COLO668 (cell line): ENCODE measurements at regions not wholly inside any gene's neighbourhood (a gene's known extent, or its start where the extent isn't known, plus 50 kb on each side); places are given as distances from the start of the nearest gene placed in this dataset.

ENCODE experiments used
- DNase-seq: peaks from one replicate; lab custom pipeline; 2025; ENCODE audit not compliant: unreplicated experiment; lab: John Stamatoyannopoulos, UW

DNA sequence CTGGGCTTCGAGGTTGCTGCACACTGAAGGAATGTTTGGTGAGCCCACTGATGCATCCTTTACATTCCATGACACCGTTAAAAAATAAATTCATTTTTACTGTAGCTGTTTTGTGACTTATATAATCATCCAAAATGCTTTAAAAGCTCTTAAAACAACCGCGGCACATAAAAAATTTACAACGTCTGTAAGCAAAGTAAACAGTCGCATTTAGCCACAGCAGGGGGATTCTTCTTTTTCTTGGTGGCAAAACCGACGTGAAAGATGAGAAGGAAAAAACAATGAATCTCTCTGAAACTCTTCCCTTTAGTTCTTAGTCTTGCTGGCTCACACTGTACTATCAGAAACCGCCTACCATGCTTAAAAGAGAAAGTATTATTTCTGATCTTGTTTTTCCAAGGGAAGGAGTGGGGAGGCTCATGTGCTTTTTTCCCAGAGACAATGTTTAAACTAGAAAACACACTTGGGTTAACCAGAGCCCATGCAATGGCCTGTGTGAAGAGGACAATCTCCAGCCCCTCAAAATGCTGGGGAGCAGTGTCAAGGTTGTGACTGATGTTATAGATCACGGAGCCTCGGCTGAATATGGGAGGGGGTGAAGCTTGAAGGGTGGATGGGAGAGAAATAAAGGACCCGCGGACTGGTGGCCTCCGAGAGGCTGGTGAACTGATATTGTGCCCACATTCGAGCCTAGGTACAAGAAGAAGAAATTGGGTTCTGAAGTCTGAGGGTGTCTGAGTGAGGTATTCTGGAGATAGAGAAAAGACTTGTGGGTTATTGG is 91.1 kb downstream of the IRF8 start:
- no peak for DNase-seq

GRCh38 chr16:85990861-85991301 is 91.9 kb downstream of the IRF8 start:
- no peak for DNase-seq

- no peak for DNase-seq
Observed at GRCh38 chr16:85991425-85991824, 92.5 kb downstream of the IRF8 start.

- DNase-seq, result no peak
Observed at GRCh38 chr16:85991856-85992255, 92.9 kb downstream of the IRF8 start.

GRCh38 chr16:85992359-85992758 is 93.4 kb downstream of the IRF8 start:
- no peak for DNase-seq

GRCh38 chr16:85992779-85993178 is 93.8 kb downstream of the IRF8 start:
- no peak for DNase-seq

DNA sequence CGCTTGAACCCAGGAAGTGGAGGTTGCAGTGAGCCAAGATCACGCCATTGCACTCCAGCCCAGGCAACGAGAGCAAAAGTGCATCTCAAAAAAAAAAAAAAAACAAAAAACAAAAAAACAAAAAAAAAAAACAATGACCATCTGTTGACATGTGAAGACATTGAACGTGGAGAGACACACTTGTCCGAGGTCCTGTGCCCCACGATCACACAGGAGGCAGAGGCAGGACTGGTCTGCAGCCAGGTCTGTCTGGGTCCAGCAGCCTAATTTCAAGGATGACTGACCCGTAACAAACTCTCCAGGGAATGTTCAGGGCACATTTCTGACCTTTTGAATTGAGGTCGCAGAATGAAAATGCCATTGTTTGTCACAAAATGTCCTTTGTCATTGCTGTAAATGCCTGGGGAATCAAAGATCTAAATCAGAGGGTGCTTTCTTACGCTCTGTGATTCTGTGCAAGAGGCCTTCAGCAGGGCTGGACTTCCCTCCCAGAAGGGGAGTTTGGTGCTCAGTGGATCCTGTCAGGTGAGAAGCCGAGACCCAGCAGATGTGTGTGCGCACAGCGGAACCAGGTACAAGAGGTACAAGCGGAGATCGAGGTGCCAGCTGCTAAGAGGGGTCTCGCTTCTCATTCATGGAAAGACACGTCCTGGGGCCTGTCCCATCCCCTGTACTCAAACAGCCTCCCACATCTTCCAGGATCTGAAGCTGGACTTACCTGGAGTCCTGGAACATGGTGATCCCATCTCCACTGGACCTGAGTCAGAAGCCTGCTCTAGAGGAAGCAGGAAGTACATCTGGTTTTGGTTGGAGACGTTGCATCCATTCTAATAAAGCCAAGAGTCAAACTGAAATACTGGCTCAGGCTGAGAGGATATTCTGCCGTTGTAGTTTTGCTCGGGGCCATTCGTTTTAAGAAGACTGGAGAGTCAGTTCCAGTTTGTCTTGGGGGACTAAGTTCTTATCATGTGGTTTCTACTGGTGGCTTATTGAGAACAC is 95.8 kb downstream of the IRF8 start:
- no peak for DNase-seq

DNA sequence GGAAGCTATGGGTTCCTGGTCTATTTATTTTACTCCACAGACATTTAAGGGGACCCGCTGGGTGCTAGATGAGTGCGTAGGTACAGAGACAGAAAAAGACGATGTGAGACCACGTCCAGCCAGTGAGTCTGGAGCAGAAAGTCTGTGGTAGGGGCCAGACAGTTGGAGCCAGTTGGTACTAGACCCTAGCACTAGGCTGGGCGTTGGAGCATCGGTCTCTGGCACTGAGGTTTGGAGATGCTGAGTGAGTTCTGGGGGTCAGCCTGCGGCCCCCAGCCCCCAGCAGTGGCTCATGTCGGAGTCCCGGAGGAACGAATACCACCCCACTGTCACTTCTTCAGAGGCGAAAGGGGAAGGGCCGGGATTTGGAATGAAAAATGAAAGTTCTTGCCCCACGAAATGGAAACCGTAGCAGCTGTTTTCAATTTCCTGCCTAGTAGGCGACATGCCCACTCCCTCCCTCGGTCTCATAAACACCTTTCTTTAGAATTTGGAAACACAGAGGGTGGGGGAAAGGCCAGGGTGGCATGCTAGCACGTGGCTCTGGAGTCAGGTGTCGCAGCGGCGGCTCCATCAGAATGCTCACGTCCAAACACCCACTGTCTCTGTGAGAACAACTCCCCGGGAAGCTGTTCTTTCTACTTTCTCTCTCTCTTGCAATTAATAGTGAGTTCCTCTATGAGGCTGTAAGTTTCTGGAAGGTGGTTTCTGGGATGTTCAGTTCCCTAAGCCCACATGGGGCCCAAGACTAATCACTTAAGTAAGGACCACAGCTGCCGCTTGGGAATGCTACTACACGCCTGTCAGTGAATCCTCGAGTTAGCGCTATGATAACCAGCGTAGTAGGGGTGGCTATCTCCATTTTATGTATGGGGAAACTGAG is 96.8 kb downstream of the IRF8 start:
- no peak for DNase-seq

DNA sequence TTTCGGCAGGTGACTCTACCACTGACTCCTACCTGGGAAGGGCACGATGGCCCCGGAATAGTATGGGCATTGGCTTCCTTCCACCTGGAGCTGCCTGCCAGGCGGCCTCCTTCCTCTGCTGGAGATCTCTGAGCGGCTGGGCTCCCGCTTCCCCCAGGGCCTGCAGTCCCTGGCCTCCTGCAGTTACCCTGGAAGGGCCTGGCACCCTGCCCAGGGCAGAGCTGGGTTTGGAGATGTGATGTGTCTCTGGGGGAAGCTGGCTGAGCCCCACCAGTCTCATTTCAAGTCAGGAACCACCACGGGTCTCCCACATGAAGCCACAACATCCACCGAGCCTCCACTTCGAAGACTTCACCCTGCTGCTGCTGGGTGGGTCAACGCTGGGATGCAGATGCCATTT is 97.9 kb downstream of the IRF8 start:
- DNase-seq, result no peak

DNA sequence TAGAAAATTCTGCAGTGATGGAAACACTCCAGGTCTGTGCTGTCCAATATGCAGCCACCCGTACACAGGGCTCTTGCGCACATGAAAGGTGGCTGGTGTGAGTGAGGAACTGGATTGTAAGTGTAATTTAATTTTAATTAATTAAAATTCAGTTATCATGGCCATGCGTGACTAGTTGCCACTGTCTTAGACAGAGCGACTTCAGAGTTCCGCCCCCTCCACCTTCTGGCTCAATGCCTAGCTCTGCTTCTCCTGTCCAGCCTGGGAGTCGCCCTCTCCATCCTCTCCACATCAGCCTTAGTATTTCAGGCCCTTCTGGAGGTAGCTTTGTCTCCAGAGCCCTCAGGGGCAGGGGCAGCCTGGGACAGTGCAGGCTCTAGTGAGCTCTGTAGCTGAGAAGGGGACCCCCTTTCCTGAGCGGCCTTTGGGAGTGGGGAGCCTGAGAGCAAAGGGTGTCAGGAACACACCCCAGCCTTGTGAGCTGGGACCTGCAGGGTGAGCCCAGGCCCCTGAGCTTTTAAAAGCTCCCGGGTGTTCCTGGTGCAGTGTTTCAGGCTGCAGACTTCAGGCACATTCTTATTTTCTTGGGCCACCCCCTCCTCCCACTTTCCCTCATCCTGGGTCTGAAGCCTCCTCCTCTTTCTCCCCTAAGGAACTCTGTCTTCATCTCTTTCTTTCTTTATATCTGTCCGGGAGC is 99.4 kb downstream of the IRF8 start:
- DNase-seq, result no peak

DNA sequence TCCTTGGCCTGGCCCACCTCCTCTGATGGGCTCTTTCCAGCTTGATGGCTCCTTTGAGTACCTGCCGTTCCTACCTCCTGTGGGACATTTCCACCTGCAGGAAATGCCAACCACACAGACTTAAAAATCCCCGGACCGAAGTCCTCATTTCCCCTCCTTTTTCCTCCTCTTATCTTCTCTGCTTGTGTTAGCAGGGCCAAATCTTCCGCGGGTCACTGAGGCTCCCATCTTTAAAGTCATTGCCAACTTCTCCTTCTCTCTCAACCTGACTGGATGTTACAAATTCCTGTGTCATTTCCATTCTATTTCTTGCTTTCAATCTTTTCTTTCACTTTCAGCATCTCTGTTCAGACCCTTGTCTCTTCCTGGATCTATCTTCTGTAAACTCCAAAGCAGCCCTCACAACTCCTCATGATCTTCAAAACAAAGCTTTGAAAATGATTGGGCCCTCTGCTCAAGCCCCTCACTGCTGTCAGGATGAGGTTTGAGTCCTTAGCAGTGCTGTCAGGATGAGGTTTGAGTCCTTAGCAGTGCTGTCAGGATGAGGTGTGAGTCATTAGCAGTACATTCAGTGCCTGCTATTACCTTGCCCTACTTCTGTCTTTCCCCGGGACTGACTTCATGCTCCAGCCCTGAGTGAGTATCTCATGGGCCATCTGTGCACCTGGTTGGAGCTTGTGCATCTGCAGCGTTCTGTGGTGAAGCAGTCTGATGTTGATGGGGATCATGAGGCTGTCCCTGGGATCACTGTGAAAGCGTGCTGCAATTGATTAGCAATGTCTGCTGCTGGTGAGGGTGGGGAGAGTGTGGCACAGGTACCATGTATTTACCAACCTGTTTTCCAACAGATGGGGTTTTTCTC is 100.1 kb downstream of the IRF8 start:
- DNase-seq, result no peak

DNA sequence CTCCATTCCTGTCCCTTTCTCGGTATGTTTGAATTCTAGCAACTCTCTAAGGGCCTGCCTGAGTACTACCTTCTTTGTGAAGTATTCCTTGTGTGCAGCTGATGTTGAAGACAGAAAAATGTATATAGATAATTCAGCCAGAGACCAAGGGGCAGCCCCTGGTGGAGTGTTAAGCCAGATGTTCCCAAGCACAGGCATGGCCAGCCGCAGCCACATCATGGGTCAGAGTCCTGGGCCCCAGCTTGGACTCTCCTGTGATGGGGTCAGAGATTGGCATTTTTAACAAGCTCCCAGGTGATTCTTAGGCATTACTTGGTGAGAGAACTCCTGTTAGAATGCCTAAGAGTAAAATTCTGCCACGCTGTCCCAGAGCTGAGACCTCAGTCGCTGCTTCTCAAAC is 100.8 kb downstream of the IRF8 start:
- DNase-seq, result no peak

DNA sequence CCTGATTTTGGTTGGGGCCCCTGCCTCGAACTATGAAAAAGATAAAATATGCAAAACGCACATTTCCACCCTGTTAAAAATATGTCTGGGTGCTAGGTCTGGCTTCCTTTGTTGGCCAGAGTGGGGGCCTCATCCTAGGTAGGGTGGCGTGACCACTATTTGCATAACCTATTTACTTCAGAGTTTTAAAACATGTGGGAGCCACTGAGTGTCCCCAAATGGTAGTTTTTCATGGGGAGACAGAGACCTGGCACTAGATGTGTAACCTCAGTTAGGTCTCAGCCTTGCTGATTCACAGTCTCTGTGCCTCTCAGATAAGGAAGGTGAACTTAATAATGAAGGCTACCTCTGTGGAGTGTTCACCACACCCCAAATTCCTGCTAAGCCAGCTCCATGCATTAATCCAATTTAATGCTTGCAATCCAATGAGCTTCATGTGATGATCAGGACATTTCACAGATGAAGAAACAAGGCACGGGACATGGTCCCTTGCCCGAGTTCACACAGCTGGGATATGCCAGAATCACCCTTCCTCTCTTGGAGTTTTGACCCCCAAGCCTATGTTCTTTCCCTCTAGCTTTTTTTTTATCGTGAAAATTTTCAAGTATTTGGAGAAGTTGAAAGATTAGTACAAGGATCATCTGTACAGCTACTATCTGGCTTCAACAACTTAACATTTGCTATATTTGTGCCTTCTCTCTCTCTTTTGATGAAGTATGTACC is 103.4 kb downstream of the IRF8 start:
- no peak for DNase-seq

DNA sequence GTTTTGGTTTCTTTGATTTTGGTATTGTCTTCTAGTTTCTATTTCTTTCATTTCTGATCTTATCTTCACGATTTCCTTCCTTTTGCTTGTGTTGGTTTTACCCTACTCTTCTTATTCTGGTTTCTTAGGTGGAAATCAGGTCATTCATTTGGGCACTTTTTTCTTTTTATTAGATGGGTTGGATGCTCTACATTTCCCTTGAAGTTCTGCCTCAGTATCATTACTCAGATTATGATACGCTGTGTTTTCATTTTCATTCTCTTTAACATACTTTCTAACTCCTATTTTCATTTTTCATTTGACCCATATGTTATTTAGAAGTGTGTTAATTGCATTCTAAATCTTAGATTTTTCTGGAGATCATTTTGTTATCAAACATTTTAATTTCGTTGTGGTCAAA is 108.6 kb downstream of the IRF8 start:
- DNase-seq, result no peak

- no peak for DNase-seq
Observed at GRCh38 chr16:86010680-86011141, 111.7 kb downstream of the IRF8 start.

GRCh38 chr16:86011532-86011931 is 112.6 kb downstream of the IRF8 start:
- DNase-seq, result no peak

DNA sequence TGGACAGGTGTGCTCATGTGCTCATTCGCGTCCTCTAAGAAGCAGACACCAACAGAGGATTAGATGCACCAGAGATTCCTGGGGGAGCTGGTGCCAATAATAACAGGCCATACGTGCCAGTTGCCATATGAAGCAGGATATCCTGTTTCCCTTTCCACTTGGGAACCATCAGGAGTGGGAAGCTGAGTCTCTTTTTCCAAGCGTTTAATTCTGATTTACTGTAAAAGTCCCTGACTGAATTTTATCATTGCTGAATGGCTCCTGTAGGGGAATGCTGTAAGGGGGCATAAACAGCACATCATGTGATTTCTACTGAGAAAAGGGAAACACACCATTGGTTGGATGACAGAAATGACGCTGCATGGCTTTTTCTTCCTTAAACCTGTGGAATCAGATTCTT is 113.3 kb downstream of the IRF8 start:
- DNase-seq, result no peak

- DNase-seq, result no peak
Observed at GRCh38 chr16:86013867-86014266, 114.9 kb downstream of the IRF8 start.

DNA sequence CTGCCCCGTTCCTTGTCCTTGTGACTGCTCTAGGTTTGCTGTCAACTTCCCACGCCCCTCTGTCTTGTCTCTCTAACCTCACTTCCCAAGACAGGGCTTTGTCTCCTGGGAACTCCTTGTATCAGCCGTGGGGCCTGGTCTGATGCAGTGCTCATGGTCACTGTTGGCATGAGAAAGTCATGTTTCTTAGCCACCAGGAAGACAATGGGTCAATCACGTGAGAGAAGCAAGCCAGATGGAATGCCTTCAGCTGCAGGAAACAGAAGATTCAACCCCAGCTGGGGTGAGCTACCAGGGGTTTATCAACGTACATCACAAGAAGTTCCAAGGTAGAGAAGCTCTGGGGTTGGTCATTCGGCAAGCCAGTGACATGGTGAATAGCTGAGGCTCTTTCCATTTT is 116.6 kb downstream of the IRF8 start:
- no peak for DNase-seq
